Activated naive CD8-positive, alpha-beta T cell treated with anti-CD3 and anti-CD28 coated beads, Interleukin-2, amount 10 ng/mL, durations not matched to agents 7 days and 5 days (primary cell): ENCODE measurements at regions not wholly inside any gene's neighbourhood (a gene's known extent, or its start where the extent isn't known, plus 50 kb on each side); places are given as distances from the start of the nearest gene placed in this dataset.

Experiments used
- ATAC-seq: fragments of 150-1000 bp; cut with Tn5 transposase; one replicate; pipeline ENCODE4 v1.10.0; 2021; ENCODE audit warnings: low read depth, moderate library complexity
- POLR2A ChIA-PET: fragments of 350-600 bp; sonication (Branson Sonifier 250); formaldehyde crosslinking; loops from one replicate; lab custom pipeline; 2021; ENCODE audit warnings: antibody characterized with exemption; lab: Charles Lee
- DNase-seq: peaks from one replicate; pipeline ENCODE4 v3.0.0; 2021
- H3K27ac Mint-ChIP-seq: one replicate; pipeline ENCODE4 v1.8.0; 2022; ENCODE audit warnings: mild to moderate bottlenecking, mixed read lengths
- H3K27me3 Mint-ChIP-seq: one replicate; pipeline ENCODE4 v1.8.0; 2022; ENCODE audit warnings: mild to moderate bottlenecking, moderate library complexity, mixed read lengths
- H3K36me3 Mint-ChIP-seq: one replicate; pipeline ENCODE4 v1.8.0; 2021; ENCODE audit warnings: mild to moderate bottlenecking, mixed read lengths
- H3K4me1 Mint-ChIP-seq: one replicate; pipeline ENCODE4 v1.8.0; 2021; ENCODE audit warnings: mixed read lengths
- H3K4me3 Mint-ChIP-seq: one replicate; pipeline ENCODE4 v1.8.0; 2022; ENCODE audit warnings: mild to moderate bottlenecking, moderate library complexity, mixed read lengths
- H3K9me3 Mint-ChIP-seq: one replicate; pipeline ENCODE4 v1.8.0; 2021; ENCODE audit warnings: mixed read lengths

DNA sequence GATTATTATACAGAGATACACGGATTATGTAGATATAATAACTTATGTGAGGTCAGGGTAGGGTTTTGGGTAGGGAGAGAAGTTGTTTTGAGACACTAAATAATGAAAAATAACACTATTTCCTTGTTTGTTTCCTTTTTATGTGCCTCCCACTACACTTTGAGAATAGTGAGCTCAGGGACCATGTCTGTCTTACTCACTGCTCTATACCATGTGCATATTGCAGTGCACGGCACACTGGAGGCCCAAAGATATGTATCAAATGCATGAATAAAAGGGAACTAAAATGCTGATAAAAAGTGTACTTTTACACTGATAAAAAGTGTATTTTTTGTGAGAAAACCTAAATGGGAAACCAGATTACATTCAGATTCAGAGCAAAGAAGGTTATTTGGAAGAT is 151.4 kb upstream of the NABP1 start:
- ATAC-seq (no peak), DNase-seq (no peak)
- no peak overlapping the region for H3K27ac Mint-ChIP-seq
- no peak overlapping the region for H3K4me3 Mint-ChIP-seq
- POLR2A ChIA-PET: no interaction called here
- H3K9me3 Mint-ChIP-seq: no peaks in the 10 kb centered on the region
- no peaks in the 10 kb centered on the region for H3K36me3 Mint-ChIP-seq
- no peaks in the 10 kb centered on the region for H3K4me1 Mint-ChIP-seq
- peaks cover 6% of the 10 kb centered on the region for H3K27me3 Mint-ChIP-seq

DNA sequence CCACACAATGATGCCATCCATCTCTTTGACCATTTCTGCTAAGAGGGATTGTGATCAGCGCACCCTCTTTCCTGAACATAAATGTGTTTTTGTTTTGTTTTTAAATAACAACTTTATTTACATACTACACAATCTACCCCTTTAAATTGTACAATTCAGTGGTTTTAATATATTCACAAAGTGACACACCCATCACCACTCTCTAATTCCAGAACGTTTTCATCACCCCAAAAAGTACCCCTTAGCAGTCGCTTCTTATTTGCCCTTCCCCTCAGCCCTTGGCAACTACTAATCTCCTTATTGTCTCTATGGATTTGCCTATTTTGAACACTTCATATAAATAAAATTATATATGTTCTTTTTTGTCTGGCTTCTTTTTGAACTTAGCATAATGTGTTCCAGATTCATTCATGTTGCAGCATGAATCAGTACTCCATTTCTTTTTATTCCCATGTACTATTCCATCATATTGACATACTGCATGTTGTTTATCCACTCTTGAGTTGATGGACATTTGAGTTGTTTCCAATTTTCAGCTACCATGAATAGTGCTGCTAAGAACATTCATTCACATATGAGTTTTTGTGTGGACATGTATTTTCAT is 150.9 kb upstream of the NABP1 start:
- Mint-ChIP-seq H3K36me3 (no peaks in the 10 kb centered on the region), H3K4me3 (no peak overlapping the region), H3K9me3 (no peaks in the 10 kb centered on the region), H3K27me3 (peaks cover 6% of the 10 kb centered on the region), H3K4me1 (no peaks in the 10 kb centered on the region), H3K27ac (no peak overlapping the region)
- ATAC-seq (no peak), DNase-seq (no peak)
- POLR2A ChIA-PET: no interaction called here

DNA sequence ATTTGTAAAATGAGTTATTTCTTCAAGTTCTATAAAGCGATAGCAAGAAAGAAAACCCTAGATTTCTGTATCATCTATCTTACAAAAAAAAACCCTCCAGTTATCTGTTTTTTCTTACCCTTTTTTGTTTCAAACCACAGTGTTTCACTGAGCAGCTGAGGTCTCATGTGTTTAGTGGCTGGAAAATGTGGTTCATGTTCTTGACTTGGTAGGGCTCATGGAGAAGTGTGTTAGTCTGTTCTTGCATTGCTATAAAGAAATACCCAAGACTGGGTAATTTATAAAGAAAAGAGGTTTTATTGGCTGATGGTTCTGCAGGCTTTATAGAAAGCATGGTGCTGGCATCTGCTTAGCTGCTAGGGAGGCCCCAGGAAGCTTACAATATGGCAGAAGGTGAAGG is 147.3 kb upstream of the NABP1 start:
- POLR2A ChIA-PET: interaction anchor here (0.7 kb wide), 1 partner anchor 466 kb away, joined by 4 read pairs; no protein-coding TSS in a partner anchor
- peaks cover 2% of the 10 kb centered on the region for H3K27me3 Mint-ChIP-seq
- H3K4me3 Mint-ChIP-seq: no peak overlapping the region
- DNase-seq: no peak
- ATAC-seq: no peak
- no peaks in the 10 kb centered on the region for H3K4me1 Mint-ChIP-seq
- H3K9me3 Mint-ChIP-seq: no peaks in the 10 kb centered on the region
- no peak overlapping the region for H3K27ac Mint-ChIP-seq
- no peaks in the 10 kb centered on the region for H3K36me3 Mint-ChIP-seq

DNA sequence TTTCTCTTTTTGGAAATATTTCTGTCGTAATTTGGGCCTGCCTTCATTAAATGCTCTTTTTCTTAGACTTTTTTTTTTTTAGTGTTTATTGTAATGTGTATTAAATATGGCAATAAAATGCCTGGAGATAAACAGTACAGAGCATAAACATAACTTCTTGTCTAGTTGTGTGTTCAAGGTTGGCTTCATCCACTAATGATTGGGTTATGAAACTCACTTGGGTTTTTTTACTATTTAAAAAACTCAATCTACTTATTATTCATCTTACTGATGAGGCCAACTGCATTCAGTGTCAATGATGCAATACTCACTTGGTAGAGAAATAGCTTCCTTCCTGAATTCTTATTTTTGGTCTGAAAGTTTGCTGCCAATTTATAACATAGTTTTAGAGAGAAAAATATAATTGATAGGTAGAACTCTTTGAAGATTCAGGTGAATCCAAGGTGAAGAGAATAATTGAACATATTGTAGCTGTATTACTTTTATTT is 144.2 kb upstream of the NABP1 start:
- DNase-seq (no peak), ATAC-seq (no peak)
- POLR2A ChIA-PET: no interaction called here
- Mint-ChIP-seq H3K27me3 (no peaks in the 10 kb centered on the region), H3K4me3 (no peak overlapping the region), H3K36me3 (no peaks in the 10 kb centered on the region), H3K27ac (no peak overlapping the region), H3K4me1 (no peaks in the 10 kb centered on the region), H3K9me3 (peaks cover 3% of the 10 kb centered on the region)

DNA sequence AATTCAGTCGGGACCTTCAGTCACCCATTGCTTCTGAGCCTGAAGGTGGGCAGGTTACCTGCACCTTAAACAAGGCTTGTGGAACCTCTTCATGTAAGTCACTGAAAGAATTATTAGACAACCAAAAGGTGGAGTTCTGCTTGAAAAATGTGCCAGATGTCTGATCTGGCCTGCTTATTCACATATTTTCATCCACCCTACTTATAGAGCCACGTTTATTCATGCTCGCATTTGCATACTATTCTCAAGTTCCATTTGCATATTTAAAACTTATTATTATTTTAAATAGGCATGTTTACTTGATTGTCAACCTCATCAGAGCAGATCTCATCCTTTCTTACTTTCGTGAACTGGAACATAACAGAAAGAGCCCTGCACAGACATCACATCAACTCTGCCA is 140.0 kb upstream of the NABP1 start:
- H3K9me3 Mint-ChIP-seq: peaks cover 3% of the 10 kb centered on the region

DNA sequence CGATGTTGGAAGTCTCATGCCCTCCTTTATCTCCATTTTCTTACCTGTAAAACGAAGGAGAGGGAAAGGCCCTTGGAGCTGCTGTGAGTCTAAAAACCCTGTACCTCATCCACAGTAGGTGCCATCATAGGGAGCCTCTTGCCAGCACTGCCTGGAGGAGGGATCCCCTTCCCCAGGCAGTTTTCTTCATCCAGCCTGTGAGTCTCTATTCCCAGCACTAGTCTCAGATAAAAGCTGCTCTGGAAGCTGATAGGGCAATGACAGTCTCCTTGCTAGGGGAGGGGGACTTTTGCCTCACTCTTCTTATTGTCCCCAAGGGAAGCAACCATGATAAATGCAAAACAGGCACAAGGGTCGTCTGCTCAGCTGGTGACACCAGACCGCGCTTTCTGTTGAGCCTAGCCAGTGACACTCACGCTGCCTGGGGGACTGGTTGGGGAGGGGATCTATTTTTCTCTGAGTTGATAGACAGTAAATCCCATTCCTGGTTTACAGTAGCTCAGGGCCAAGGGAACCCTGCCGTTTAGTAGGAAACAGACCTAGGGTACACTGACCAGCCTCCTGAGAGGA is 139.5 kb upstream of the NABP1 start:
- no peak for DNase-seq
- Mint-ChIP-seq H3K27me3 (peaks cover 2% of the 10 kb centered on the region), H3K4me3 (no peak overlapping the region), H3K36me3 (no peaks in the 10 kb centered on the region), H3K4me1 (no peaks in the 10 kb centered on the region), H3K27ac (no peak overlapping the region), H3K9me3 (peaks cover 3% of the 10 kb centered on the region)
- no peak for ATAC-seq
- POLR2A ChIA-PET: no interaction called here

More for the DNA sequence above, 140.0 kb upstream of the NABP1 start:
- Mint-ChIP-seq H3K4me1 (no peaks in the 10 kb centered on the region), H3K27me3 (peaks cover 2% of the 10 kb centered on the region), H3K27ac (no peak overlapping the region), H3K4me3 (no peak overlapping the region), H3K36me3 (no peaks in the 10 kb centered on the region)
- POLR2A ChIA-PET: interaction anchor here (0.6 kb wide), 1 partner anchor 10 kb away, joined by 5 read pairs; no protein-coding TSS in a partner anchor
- DNase-seq: no peak
- no peak for ATAC-seq

DNA sequence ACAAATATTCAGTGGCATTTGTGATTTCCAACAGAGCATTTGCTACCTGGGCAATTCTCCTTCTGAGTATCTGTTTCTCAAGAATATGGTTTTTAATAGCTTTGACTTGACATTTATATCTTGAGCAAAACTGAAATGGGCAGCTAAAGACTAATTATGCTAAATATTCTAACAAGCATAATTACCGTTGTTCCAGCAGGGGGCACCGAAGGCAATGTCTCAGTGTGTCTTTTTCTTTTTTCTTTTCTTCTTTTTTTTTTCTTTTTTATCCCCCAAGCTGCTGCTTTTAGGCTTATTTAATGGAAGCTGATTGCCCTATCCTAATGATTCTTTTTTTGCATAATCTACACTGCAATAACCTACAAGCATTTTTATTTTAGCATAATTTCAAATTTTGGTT is 138.9 kb upstream of the NABP1 start:
- H3K4me3 Mint-ChIP-seq: no peak overlapping the region
- ATAC-seq: no peak
- H3K4me1 Mint-ChIP-seq: no peaks in the 10 kb centered on the region
- no peaks in the 10 kb centered on the region for H3K36me3 Mint-ChIP-seq
- H3K27me3 Mint-ChIP-seq: peaks cover 2% of the 10 kb centered on the region
- no peak for DNase-seq
- H3K27ac Mint-ChIP-seq: no peak overlapping the region
- peaks cover 3% of the 10 kb centered on the region for H3K9me3 Mint-ChIP-seq
- POLR2A ChIA-PET: no interaction called here

DNA sequence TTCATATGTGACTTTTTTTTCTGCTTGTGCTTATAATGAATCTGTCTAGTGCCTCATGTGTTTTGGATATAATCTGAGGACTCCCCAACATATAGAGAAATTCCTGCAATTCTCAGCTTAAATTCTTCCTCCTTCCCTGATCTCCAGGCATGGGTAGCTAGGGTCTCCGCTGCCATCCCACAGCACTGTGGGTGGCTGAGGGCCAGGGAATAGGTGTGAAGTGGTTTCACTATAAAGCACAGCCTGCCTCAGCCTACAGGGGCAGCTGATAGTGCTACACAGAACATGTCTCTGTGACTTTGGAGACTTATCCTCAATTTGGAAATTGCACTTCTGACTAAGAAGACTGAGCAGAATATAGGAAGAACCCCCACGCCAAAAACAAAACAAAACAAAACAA is 137.3 kb upstream of the NABP1 start:
- POLR2A ChIA-PET: no interaction called here
- H3K9me3 Mint-ChIP-seq: peaks cover 3% of the 10 kb centered on the region
- H3K27ac Mint-ChIP-seq: no peak overlapping the region

DNA sequence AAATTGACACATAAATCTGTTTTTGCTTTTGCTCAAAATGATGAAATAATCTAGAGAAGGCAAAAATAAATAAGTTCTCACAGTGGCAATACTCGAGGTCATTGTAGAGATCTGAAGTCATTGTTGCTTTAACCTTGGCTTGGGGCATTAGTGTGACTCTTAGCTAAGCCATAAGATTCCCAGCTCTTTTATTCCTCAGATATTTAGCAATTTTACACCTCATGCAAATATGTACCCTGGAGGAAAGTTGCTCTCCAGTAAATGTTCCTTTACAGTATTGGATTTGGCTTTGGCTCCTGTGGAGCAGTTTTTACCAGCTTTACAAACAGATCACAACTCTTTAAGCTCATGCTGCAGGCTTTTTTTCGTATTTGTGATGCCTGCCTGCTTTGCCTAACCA is 134.2 kb upstream of the NABP1 start:
- Mint-ChIP-seq H3K4me3 (no peak overlapping the region), H3K4me1 (no peaks in the 10 kb centered on the region), H3K9me3 (no peaks in the 10 kb centered on the region), H3K27ac (no peak overlapping the region), H3K27me3 (peaks cover 2% of the 10 kb centered on the region), H3K36me3 (peaks cover 2% of the 10 kb centered on the region)
- DNase-seq (no peak), ATAC-seq (no peak)
- POLR2A ChIA-PET: no interaction called here

More for the DNA sequence above, 137.3 kb upstream of the NABP1 start:
- no peak for ATAC-seq
- no peaks in the 10 kb centered on the region for H3K36me3 Mint-ChIP-seq
- DNase-seq: no peak
- H3K27me3 Mint-ChIP-seq: peaks cover 2% of the 10 kb centered on the region
- no peak overlapping the region for H3K4me3 Mint-ChIP-seq
- no peaks in the 10 kb centered on the region for H3K4me1 Mint-ChIP-seq

DNA sequence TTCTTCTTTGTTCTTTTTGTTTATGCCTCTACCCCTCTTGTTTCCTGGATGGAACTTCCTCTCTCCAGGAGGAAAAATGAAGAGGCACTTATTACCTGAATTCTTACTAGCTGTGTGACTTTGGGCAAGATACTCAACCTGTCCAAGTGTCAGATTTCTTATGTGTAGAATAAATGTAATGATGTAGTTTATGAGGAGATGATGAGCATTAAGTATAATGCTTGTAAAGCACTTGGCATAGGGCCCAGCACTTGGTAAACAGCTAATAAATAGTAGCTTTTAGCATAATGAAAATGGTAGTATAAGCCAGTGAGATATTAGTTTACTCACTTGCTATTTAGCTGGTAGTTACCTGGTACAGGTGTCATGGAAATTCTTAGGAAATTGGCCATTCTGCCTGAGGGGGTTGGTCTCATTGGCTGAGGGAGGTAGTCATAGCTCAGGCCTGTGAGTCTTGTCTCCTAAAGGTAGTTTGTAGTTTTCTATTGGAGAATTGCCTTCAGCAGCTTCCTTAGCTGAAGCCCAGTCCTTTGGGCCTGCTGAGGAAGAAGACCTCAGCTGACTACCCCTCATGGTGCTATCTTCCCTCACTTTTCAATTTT is 133.4 kb upstream of the NABP1 start:
- Mint-ChIP-seq H3K4me1 (no peaks in the 10 kb centered on the region), H3K27me3 (peaks cover 5% of the 10 kb centered on the region), H3K27ac (no peak overlapping the region), H3K9me3 (no peaks in the 10 kb centered on the region), H3K4me3 (no peak overlapping the region), H3K36me3 (peaks cover 2% of the 10 kb centered on the region)
- POLR2A ChIA-PET: no interaction called here
- ATAC-seq: no peak
- no peak for DNase-seq

DNA sequence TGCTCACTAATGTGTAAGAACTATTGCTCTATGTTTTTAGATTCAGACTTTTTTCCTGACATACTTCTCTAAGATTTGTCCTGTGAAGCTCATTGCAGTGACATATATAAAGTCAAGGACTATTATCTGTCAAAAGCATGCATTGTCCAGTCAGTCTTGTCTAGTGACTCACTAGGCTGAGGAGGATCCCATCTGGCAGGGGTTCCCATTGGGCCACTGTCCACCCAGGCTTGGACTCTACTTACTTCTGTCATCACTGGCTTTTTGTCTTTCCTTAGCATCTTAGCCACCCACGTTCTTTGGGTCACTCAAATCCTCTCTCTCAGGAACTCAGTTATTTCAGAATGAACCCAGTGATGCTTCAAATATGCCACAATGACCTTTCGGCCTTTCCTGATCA is 132.6 kb upstream of the NABP1 start:
- Mint-ChIP-seq H3K4me3 (no peak overlapping the region), H3K4me1 (peaks cover 2% of the 10 kb centered on the region), H3K36me3 (peaks cover 2% of the 10 kb centered on the region), H3K9me3 (no peaks in the 10 kb centered on the region), H3K27me3 (peaks cover 9% of the 10 kb centered on the region), H3K27ac (no peak overlapping the region)
- no peak for DNase-seq
- ATAC-seq: no peak
- POLR2A ChIA-PET: no interaction called here

DNA sequence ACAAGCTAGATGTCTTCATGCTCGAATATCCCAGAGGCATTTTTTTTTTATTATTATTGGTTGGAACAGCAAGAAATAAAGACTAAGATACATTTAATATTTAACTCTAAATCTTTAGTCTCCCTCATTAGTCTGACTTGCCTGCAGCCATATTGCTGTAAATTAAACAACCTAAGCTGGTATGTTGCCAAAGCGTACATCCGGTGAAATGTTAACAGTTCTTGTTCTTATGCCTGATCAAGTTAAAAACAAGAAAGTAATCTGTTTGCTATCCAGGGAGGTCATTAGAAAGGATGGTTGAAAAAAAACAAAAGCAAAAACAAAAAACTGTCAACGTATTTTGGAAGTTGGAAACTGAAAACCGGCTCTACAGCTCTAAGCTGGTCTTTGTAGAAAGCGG is 125.9 kb upstream of the NABP1 start:
- Mint-ChIP-seq H3K36me3 (no peaks in the 10 kb centered on the region), H3K9me3 (no peaks in the 10 kb centered on the region), H3K4me1 (peaks cover 8% of the 10 kb centered on the region), H3K4me3 (no peak overlapping the region), H3K27ac (no peak overlapping the region), H3K27me3 (peaks cover 27% of the 10 kb centered on the region)
- DNase-seq: no peak
- no peak for ATAC-seq
- POLR2A ChIA-PET: no interaction called here

DNA sequence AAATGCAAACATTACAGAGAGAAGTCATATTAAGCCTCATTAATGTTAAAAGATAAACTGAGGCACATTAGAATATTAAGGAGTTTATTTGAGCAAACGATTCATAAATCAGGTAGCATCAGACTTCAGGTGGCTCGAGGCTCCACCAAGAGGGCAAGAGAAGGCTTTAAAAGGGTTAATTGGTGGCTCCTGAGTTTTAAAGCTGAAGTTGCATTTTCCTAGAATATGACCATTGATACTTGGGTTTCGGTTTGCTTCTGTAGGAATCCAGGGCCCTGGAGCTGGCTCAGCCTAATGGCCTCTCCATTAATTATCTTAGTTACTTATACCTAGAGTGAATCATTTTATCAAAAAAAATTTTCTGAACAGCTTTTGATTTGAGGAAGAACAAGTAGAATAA is 123.7 kb upstream of the NABP1 start:
- no peak overlapping the region for H3K27ac Mint-ChIP-seq
- POLR2A ChIA-PET: interaction anchor here (0.8 kb wide), 1 partner anchor 608 kb away, joined by 4 read pairs; no protein-coding TSS in a partner anchor

More for the DNA sequence above, 123.7 kb upstream of the NABP1 start:
- Mint-ChIP-seq H3K27me3 (peaks cover 31% of the 10 kb centered on the region), H3K4me3 (no peak overlapping the region), H3K36me3 (no peaks in the 10 kb centered on the region), H3K4me1 (peaks cover 17% of the 10 kb centered on the region), H3K9me3 (no peaks in the 10 kb centered on the region)
- no peak for DNase-seq
- no peak for ATAC-seq
